Panc1 (cell line): ENCODE measurements at regions not wholly inside any gene's neighbourhood (a gene's known extent, or its start where the extent isn't known, plus 50 kb on each side); places are given as distances from the start of the nearest gene placed in this dataset.

Experiments used
- CTCF ChIP-seq: fragments of 450-650 bp; IDR thresholded peaks from 2 replicates; pipeline ENCODE4 v1.5.1; 2017; ENCODE audit warnings: mild to moderate bottlenecking
- POLR2AphosphoS5 ChIP-seq: IDR thresholded peaks from 2 replicates; pipeline ENCODE4 v1.6.1; 2012; ENCODE audit warnings: mild to moderate bottlenecking, low read depth, low read length, moderate library complexity
- REST ChIP-seq, 2 experiments: IDR thresholded peaks; 2 replicates each; pipeline ENCODE4 v1.6.1; 2011 to 2012; ENCODE audit warnings: low read depth in 2 of 2, control low read depth in 1 of 2, low read length in 1 of 2, mild to moderate bottlenecking in 1 of 2, moderate library complexity in 1 of 2; ENCODE audit not compliant: insufficient read depth in 1 of 2
- SIN3A ChIP-seq: IDR thresholded peaks from 2 replicates; pipeline ENCODE4 v1.6.1; 2012; ENCODE audit warnings: low read depth, mild to moderate bottlenecking, low read length, moderate library complexity, borderline replicate concordance; ENCODE audit not compliant: insufficient read depth
- TCF7L2 ChIP-seq: IDR thresholded peaks from 2 replicates; pipeline ENCODE4 v1.6.1; 2011; ENCODE audit warnings: mild to moderate bottlenecking, low read depth, low read length, inconsistent platforms

GRCh38 chr18:73168236-73168635 is 300.4 kb upstream of the NETO1 start:
- TF ChIP-seq CTCF (no peak), POLR2AphosphoS5 (no peak), REST (IDR thresholded peaks at IDR 0.05; ENCODE audit: insufficient read depth in 1 of 2, low read depth in 2 of 2, low read length in 1 of 2) (no peak), TCF7L2 (no peak), SIN3A (no peak)
